ENCODE measurements at regions not wholly inside any gene's neighbourhood (a gene's known extent, or its start where the extent isn't known, plus 50 kb on each side); places are given as distances from the start of the nearest gene placed in this dataset.
A peak's percentile ranks its signal among the peaks of the same experiment; 100 is the strongest.

- ATAC-seq (ENCODE audit: low read depth) (peak; percentile 25), DNase-seq (peak; percentile 52)
- H3K4me1 ChIP-seq (ENCODE audit: control insufficient read depth in 2 of 2, insufficient read depth in 2 of 2, low read length in 2 of 2): peaks cover 13 to 14% of the 10 kb centered on the region in 2 donors
- Mint-ChIP-seq H3K4me3 (peak overlapping the region; percentile 91), H3K9me3 (ENCODE audit: insufficient read depth) (no peaks in the 10 kb centered on the region), H3K27ac (peak overlapping the region; percentile 83), H3K27me3 (peaks cover 54% of the 10 kb centered on the region), H3K4me1 (peaks cover 14% of the 10 kb centered on the region)
- peak overlapping the region in 2 of 5 experiments; percentile 32 to 50 for H3K4me3 ChIP-seq (ENCODE audit: control extremely low read depth in 1 of 5, extremely low read depth in 1 of 5, insufficient read depth in 1 of 5, low read depth in 2 of 5, low read length in 4 of 5)
- peak overlapping the region; percentile 55 for H3K9ac ChIP-seq (ENCODE audit: low read length)
- peak overlapping the region; percentile 83 for H3K4me2 ChIP-seq (replicated peaks; ENCODE audit: low read depth, low read length, poor library complexity, severe bottlenecking)
- H3K27ac ChIP-seq (ENCODE audit: low read length in 2 of 2): no peak overlapping the region
- peaks cover 0 to 8% (median 0%) of the 10 kb centered on the region in 3 donors for H3K9me3 ChIP-seq (ENCODE audit: control extremely low read depth in 1 of 3, control insufficient read depth in 2 of 3, insufficient read depth in 1 of 3, low read length in 2 of 3)
- TF ChIP-seq EZH2 (IDR thresholded peaks at IDR 0.05; ENCODE audit: borderline replicate concordance, insufficient read depth, low read depth, low read length, poor library complexity, severe bottlenecking) (no peak), CTCF (IDR thresholded peaks at IDR 0.05) (peak; percentile 38)
- intact Hi-C loops (cut with micrococcal nuclease): loop anchor here (5.0 kb wide), 1 partner anchor 93 kb away; the partner anchor contains the start of gene ZMIZ1
- H2AFZ ChIP-seq (ENCODE audit: insufficient read depth, low read depth, low read length, poor library complexity, severe bottlenecking): peak overlapping the region; percentile 60
- no peaks in the 10 kb centered on the region for H3K36me3 ChIP-seq (replicated peaks in 1 of 2; ENCODE audit: control extremely low read depth in 1 of 2, control insufficient read depth in 1 of 2, extremely low read depth in 1 of 2, insufficient read depth in 2 of 2, low read length in 1 of 2)
- H3K79me2 ChIP-seq (ENCODE audit: control insufficient read depth, insufficient read depth, low read length): no peaks in the 10 kb centered on the region
- ChIA-PET CTCF (interaction anchor here (1.0 to 1.1 kb wide), 2 partner anchors 8 to 18 kb away, joined by 3 read pairs; no protein-coding TSS in a partner anchor), POLR2A (no interaction called here)
- no peaks in the 10 kb centered on the region for H4K20me1 ChIP-seq (ENCODE audit: control insufficient read depth, insufficient read depth, low read length, poor library complexity, severe bottlenecking)
- H3K27me3 ChIP-seq (replicated peaks in 1 of 4; ENCODE audit: control extremely low read depth in 1 of 4, control insufficient read depth in 3 of 4, insufficient read depth in 4 of 4, low read length in 3 of 4): peaks cover 0 to 51% (median 13%) of the 10 kb centered on the region in 4 experiments
- WGBS (ENCODE audit: insufficient coverage): 20% methylated on average over 12 of the region's 15 CpGs
Measured at GRCh38 chr10:78974617-78975317, 94.0 kb upstream of the ZMIZ1 start.

GRCh38 chr10:78975926-78976325 lies 92.8 kb upstream of the ZMIZ1 start:
- Histone ChIP-seq H4K20me1 (ENCODE audit: control insufficient read depth, insufficient read depth, low read length, poor library complexity, severe bottlenecking) (no peaks in the 10 kb centered on the region), H3K27ac (ENCODE audit: low read length in 2 of 2) (no peak overlapping the region), H3K4me2 (replicated peaks; ENCODE audit: low read depth, low read length, poor library complexity, severe bottlenecking) (no peak overlapping the region), H2AFZ (ENCODE audit: insufficient read depth, low read depth, low read length, poor library complexity, severe bottlenecking) (no peak overlapping the region), H3K36me3 (replicated peaks in 1 of 2; ENCODE audit: control extremely low read depth in 1 of 2, control insufficient read depth in 1 of 2, extremely low read depth in 1 of 2, insufficient read depth in 2 of 2, low read length in 1 of 2) (no peaks in the 10 kb centered on the region), H3K9me3 (ENCODE audit: control extremely low read depth in 1 of 3, control insufficient read depth in 2 of 3, insufficient read depth in 1 of 3, low read length in 2 of 3) (peaks cover 0 to 7% (median 0%) of the 10 kb centered on the region in 3 donors), H3K79me2 (ENCODE audit: control insufficient read depth, insufficient read depth, low read length) (no peaks in the 10 kb centered on the region), H3K4me3 (ENCODE audit: control extremely low read depth in 1 of 5, extremely low read depth in 1 of 5, insufficient read depth in 1 of 5, low read depth in 2 of 5, low read length in 4 of 5) (no peak overlapping the region), H3K9ac (ENCODE audit: low read length) (no peak overlapping the region), H3K4me1 (ENCODE audit: control insufficient read depth in 2 of 2, insufficient read depth in 2 of 2, low read length in 2 of 2) (peaks cover 13 to 14% of the 10 kb centered on the region in 2 donors), H3K27me3 (replicated peaks in 1 of 4; ENCODE audit: control extremely low read depth in 1 of 4, control insufficient read depth in 3 of 4, insufficient read depth in 4 of 4, low read length in 3 of 4) (peaks cover 0 to 59% (median 13%) of the 10 kb centered on the region in 4 experiments)
- ATAC-seq (ENCODE audit: low read depth): no peak
- H3K4me3 Mint-ChIP-seq: no peak overlapping the region
- peaks cover 16% of the 10 kb centered on the region for H3K4me1 Mint-ChIP-seq
- POLR2A ChIA-PET: no interaction called here
- CTCF ChIA-PET: no interaction called here
- DNase-seq: no peak
- no peak overlapping the region for H3K27ac Mint-ChIP-seq
- H3K9me3 Mint-ChIP-seq (ENCODE audit: insufficient read depth): no peaks in the 10 kb centered on the region
- 92% methylated on average over 4 of the region's 5 CpGs for WGBS (ENCODE audit: insufficient coverage)
- no peak for TF ChIP-seq CTCF (IDR thresholded peaks at IDR 0.05)
- TF ChIP-seq EZH2 (IDR thresholded peaks at IDR 0.05; ENCODE audit: borderline replicate concordance, insufficient read depth, low read depth, low read length, poor library complexity, severe bottlenecking): no peak
- H3K27me3 Mint-ChIP-seq: peaks cover 59% of the 10 kb centered on the region
- intact Hi-C loops (cut with micrococcal nuclease): no loop called here
